ENCODE measurements at regions not wholly inside any gene's neighbourhood (a gene's known extent, or its start where the extent isn't known, plus 50 kb on each side); places are given as distances from the start of the nearest gene placed in this dataset.

DNA sequence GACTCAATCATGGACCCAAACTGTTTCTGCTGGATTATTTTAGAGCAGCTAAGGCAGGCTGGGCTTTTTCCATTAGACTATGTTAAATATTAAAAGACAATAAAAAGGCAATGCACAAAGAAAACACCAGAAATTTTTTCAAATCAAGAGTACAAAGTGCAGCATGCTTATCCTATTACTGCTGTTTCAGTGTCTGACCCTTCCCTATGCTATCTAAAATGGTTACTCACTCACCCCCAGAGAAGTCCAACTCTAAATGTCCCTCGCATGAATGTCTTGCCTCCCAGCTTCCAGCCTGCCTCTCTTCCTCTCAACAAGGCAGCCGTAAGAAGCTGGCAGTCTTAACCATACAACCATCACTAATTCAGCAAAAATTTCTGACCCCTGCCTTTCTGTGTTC lies 108.7 kb upstream of the SYT6 start:
- intact Hi-C loops (cut with DNase I), result no loop called here
- ATAC-seq (no peak), DNase-seq (no peak)
- Histone ChIP-seq H3K27ac (no peak overlapping the region), H3K4me3 (no peak overlapping the region), H3K36me3 (no peaks in the 10 kb centered on the region), H3K9me3 (no peaks in the 10 kb centered on the region), H3K4me1 (peaks cover 0 to 27% (median 6%) of the 10 kb centered on the region in 9 donors), H3K27me3 (peaks cover 0 to 14% (median 0%) of the 10 kb centered on the region in 7 donors)
- WGBS, 2 donors, result 71 to 89% methylated on average over 2 of the region's 2 CpGs
- TF ChIP-seq, protein P1, sequence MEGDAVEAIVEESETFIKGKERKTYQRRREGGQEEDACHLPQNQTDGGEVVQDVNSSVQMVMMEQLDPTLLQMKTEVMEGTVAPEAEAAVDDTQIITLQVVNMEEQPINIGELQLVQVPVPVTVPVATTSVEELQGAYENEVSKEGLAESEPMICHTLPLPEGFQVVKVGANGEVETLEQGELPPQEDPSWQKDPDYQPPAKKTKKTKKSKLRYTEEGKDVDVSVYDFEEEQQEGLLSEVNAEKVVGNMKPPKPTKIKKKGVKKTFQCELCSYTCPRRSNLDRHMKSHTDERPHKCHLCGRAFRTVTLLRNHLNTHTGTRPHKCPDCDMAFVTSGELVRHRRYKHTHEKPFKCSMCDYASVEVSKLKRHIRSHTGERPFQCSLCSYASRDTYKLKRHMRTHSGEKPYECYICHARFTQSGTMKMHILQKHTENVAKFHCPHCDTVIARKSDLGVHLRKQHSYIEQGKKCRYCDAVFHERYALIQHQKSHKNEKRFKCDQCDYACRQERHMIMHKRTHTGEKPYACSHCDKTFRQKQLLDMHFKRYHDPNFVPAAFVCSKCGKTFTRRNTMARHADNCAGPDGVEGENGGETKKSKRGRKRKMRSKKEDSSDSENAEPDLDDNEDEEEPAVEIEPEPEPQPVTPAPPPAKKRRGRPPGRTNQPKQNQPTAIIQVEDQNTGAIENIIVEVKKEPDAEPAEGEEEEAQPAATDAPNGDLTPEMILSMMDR (IDR thresholded peaks at IDR 0.05), result no peak

DNA sequence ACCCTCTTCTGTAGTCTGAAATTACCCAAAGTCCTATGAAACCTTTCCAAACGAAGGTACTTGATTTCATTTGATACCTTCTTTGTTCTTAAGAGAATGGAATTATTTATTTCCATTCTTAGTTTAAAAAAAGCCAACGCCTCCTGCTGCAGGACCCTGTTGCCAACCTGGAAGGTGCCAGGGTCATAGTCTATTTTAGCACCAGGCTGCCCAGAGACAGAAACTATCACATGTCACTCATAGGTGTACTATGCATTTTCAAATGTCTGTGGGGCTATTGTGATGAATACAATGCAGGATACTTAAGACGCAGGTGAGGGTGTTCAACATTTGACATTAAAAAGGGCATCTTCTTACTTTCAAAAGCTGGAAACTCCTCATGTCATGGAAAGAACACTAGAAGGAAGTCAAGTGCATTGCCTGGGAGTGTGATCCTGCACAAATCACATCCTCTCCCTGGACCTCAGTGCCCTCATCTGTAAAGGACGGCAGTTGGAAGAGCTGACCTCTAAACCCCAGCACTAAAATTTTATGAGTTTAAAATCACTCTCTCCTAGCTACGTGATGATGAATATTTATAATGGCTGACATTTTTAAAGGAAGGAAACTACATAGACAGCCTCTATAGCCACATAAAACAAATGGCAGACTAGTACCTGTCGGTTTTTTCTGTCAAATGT lies 107.3 kb upstream of the SYT6 start:
- H3K27me3 ChIP-seq, result peaks cover 0 to 14% (median 0%) of the 10 kb centered on the region in 7 donors
- DNase-seq (no peak), ATAC-seq (peak in 4 of 8 donors; percentile 46 to 64 (median 60))
- no peaks in the 10 kb centered on the region for H3K9me3 ChIP-seq
- H3K27ac ChIP-seq, result peak overlapping the region in 1 of 10 donors; percentile 67
- TF ChIP-seq, protein P1 (IDR thresholded peaks at IDR 0.05), result no peak
- no peak overlapping the region for H3K4me3 ChIP-seq
- peaks cover 0 to 27% (median 6%) of the 10 kb centered on the region in 9 donors for H3K4me1 ChIP-seq
- H3K36me3 ChIP-seq, result no peaks in the 10 kb centered on the region
- intact Hi-C loops (cut with DNase I), result no loop called here
- WGBS, 2 donors, result 63 to 69% methylated on average over 6 of the region's 6 CpGs

DNA sequence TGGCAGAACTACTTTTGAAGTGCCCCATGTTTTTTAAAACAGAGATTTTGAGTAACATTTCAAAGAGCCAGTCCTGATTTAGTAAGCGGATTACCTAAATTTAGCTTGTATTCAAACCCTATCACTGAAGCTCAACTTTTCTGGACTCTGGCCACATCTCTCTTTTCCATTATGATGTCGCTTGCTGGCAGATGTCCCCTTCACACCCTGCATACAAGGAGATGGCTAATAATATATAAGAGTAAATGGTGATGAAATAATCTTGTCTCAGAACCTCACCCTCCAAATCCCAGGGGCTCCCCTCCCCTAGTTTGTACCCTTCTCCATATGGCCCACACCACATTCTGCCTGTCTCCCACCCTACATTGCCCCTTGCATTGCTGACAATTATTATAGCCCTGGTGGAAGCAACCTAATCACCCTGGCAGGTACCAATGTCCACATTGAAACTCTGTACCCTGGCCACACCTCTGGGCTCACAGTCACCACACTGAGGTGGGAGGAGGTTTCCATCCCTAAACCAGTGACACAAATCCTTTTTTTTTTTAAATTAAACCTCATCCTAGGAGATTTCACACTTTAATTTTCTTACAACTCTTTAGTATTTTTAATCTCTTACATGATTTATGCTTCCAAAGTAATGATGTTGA lies 106.0 kb upstream of the SYT6 start:
- 16 to 25% methylated on average over 2 of the region's 2 CpGs for WGBS, 2 donors
- ATAC-seq, result peak in 7 of 8 donors; percentile 20 to 94 (median 81)
- peaks cover 0 to 14% (median 0%) of the 10 kb centered on the region in 7 donors for H3K27me3 ChIP-seq
- TF ChIP-seq, protein P1 (IDR thresholded peaks at IDR 0.05), result no peak
- peaks cover 0 to 27% (median 6%) of the 10 kb centered on the region in 9 donors for H3K4me1 ChIP-seq
- H3K36me3 ChIP-seq, result no peaks in the 10 kb centered on the region
- intact Hi-C loops (cut with DNase I), result no loop called here
- peaks cover 0 to 12% (median 7%) of the 10 kb centered on the region in 11 donors for H3K9me3 ChIP-seq
- DNase-seq, result peak in 1 of 2 donors; percentile 68
- no peak overlapping the region for H3K4me3 ChIP-seq
- H3K27ac ChIP-seq, result peak overlapping the region in 4 of 10 donors; percentile 13 to 67 (median 42)

DNA sequence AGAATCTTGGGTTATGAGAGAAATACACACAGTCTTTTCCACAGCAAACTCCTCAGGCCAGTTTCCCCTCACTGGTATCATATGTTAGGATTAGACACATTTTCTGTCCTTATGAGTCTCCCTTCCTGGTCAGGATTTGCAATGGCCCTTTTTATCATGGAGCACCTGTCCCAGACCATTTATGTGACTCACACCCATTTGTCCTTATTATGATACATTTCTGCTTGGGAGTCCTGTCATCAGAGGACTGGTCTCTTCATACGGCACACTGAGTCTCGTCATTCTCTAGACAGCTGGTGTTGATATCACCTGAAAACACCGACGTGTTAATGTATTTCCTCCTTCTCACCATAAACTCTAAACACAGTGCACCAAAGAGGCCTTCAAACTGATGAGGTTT lies 105.0 kb upstream of the SYT6 start:
- Histone ChIP-seq H3K9me3 (peaks cover 0 to 20% (median 8%) of the 10 kb centered on the region in 11 donors), H3K27me3 (peaks cover 0 to 14% (median 0%) of the 10 kb centered on the region in 7 donors), H3K36me3 (no peaks in the 10 kb centered on the region), H3K4me3 (no peak overlapping the region), H3K4me1 (peaks cover 0 to 27% (median 6%) of the 10 kb centered on the region in 9 donors), H3K27ac (no peak overlapping the region)
- DNase-seq, result no peak
- 49% methylated on average over 4 of the region's 4 CpGs for WGBS, 2 donors
- intact Hi-C loops (cut with DNase I), result no loop called here
- TF ChIP-seq, protein P1 (IDR thresholded peaks at IDR 0.05), result no peak
- no peak for ATAC-seq
